ENCODE measurements at regions not wholly inside any gene's neighbourhood (a gene's known extent, or its start where the extent isn't known, plus 50 kb on each side); places are given as distances from the start of the nearest gene placed in this dataset.
"Not testable (repeated sequence)": the region's sequence is repeated elsewhere in the genome, so short reads cannot be mapped to it uniquely, and the experiment has no call there.

DNA sequence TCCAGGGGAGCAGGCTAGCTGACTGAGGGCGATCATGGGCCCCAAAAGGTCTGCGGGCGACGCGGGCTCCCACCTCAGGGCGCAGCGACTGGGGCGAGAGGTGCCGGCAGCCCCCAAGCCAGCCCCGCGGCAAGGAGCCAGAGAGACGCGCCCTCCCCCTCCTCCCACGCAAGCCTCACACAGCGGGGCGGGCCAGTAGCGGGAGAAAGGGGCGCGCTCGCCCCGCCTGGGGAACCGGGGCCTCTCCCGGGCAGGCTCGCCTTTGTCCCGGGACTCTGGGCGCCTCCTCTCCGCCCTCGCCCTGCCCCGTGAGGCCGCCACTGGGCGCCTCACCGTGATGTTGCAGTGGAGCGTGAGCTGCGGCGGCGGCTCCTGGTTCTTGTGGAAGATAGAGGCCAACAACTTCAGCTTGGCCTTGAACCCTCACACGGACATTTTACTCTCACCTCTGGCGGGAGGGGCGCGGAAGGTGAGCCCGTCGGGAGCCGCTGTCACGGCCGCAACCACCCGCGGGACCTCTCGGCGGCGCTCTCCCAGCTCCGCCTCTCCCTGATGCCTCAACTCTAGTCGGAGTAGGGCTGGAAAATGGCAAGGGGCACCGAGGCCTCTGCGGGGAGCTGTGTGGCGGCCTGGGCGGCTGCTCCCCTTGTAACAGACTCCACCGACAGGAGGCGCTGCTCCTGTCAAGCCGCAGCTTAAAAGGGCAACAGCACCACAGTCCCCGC, 100.5 kb upstream of the ZSCAN2 start:
- H3K36me3 Mint-ChIP-seq (ENCODE audit: insufficient read depth, unreplicated experiment); intact Hi-C loops (cut with micrococcal nuclease; ENCODE audit: unreplicated experiment); BruUV-seq (replicated peaks); CTCF ChIA-PET; H3K4me1 ChIP-seq; H3K4me3 ChIP-seq (ENCODE audit: low read depth, low read length); H3K4me1 Mint-ChIP-seq (ENCODE audit: low read depth, unreplicated experiment); H3K9me3 Mint-ChIP-seq (ENCODE audit: unreplicated experiment); H3K36me3 ChIP-seq (ENCODE audit: control insufficient read depth, insufficient read depth, low read length); POLR2A ChIA-PET; H3K4me3 Mint-ChIP-seq (ENCODE audit: unreplicated experiment); H3K27me3 Mint-ChIP-seq (ENCODE audit: insufficient read depth, unreplicated experiment); H3K27me3 ChIP-seq (replicated peaks; ENCODE audit: control insufficient read depth, insufficient read depth, low read length); H3K27ac Mint-ChIP-seq (ENCODE audit: unreplicated experiment); H3K9me3 ChIP-seq: not testable (repeated sequence)
- peak; percentile 14 to 19 for DNase-seq

DNA sequence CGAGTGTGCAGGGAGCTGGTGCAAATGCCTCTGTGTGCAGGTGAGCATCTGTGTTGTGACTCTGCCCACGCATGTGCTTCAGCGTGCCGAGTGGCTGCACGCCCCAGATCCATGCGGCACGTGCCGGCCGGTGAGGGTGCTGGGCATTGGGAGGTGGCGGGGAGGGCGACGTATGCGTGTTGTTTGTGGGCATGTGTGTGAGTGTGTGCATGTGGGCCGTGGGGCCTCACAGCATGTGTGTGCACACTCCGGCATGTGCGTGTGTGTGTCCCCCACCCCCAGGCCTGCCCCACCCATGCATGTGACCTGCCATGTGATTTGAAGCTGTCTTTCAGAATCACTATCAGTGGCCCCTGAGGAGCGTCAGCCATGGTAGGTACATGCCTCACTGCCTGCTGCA, 97.7 kb upstream of the ZSCAN2 start:
- H3K27ac Mint-ChIP-seq (ENCODE audit: unreplicated experiment); H3K4me3 ChIP-seq (ENCODE audit: low read depth, low read length); H3K36me3 Mint-ChIP-seq (ENCODE audit: insufficient read depth, unreplicated experiment); CTCF ChIA-PET; POLR2A ChIA-PET; H3K4me1 Mint-ChIP-seq (ENCODE audit: low read depth, unreplicated experiment); H3K9me3 Mint-ChIP-seq (ENCODE audit: unreplicated experiment); DNase-seq; H3K27me3 ChIP-seq (replicated peaks; ENCODE audit: control insufficient read depth, insufficient read depth, low read length); BruUV-seq (replicated peaks); H3K27me3 Mint-ChIP-seq (ENCODE audit: insufficient read depth, unreplicated experiment); H3K4me3 Mint-ChIP-seq (ENCODE audit: unreplicated experiment); H3K36me3 ChIP-seq (ENCODE audit: control insufficient read depth, insufficient read depth, low read length); H3K9me3 ChIP-seq; intact Hi-C loops (cut with micrococcal nuclease; ENCODE audit: unreplicated experiment); H3K4me1 ChIP-seq: not testable (repeated sequence)

DNA sequence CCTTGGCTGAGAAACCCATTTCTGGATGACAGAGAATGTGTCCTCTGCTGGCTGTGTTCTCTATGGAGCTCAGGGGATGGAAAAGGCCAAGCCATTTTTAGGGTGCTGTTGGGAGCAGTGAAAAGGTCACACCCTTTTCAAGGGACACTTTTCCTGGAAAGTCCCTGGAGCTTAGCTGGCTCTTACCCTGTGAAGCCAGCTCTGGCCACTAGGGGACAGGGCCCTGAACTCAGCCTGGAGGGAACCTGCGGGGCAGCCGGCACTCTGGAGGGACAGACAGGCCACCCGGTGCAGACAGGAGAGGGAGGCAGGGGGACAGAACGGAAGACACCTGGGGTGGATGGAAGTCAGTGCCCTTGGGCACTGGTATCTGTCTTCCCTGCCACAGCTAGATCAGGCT, 95.3 kb upstream of the ZSCAN2 start:
- H3K4me3 ChIP-seq (ENCODE audit: low read depth, low read length); H3K4me1 ChIP-seq; H3K9me3 ChIP-seq; H3K4me1 Mint-ChIP-seq (ENCODE audit: low read depth, unreplicated experiment); POLR2A ChIA-PET; H3K27me3 ChIP-seq (replicated peaks; ENCODE audit: control insufficient read depth, insufficient read depth, low read length); H3K27me3 Mint-ChIP-seq (ENCODE audit: insufficient read depth, unreplicated experiment); CTCF ChIA-PET; BruUV-seq (replicated peaks); intact Hi-C loops (cut with micrococcal nuclease; ENCODE audit: unreplicated experiment); H3K36me3 ChIP-seq (ENCODE audit: control insufficient read depth, insufficient read depth, low read length); H3K9me3 Mint-ChIP-seq (ENCODE audit: unreplicated experiment); H3K4me3 Mint-ChIP-seq (ENCODE audit: unreplicated experiment); H3K27ac Mint-ChIP-seq (ENCODE audit: unreplicated experiment); H3K36me3 Mint-ChIP-seq (ENCODE audit: insufficient read depth, unreplicated experiment): not testable (repeated sequence)
- peak in 1 of 2 experiments; percentile 63 for DNase-seq
- TF ChIP-seq CTCF (IDR thresholded peaks at IDR 0.05; ENCODE audit: insufficient read depth in 1 of 2, low read depth in 1 of 2, low read length in 1 of 2, severe bottlenecking in 1 of 2, unreplicated experiment in 1 of 2) = peak in 1 of 2 experiments; percentile 33

GRCh38 chr15:84512324-84512723, 88.5 kb upstream of the ZSCAN2 start:
- DNase-seq; H3K36me3 ChIP-seq (ENCODE audit: control insufficient read depth, insufficient read depth, low read length); H3K9me3 Mint-ChIP-seq (ENCODE audit: unreplicated experiment); H3K4me1 Mint-ChIP-seq (ENCODE audit: low read depth, unreplicated experiment); H3K4me1 ChIP-seq; H3K27ac Mint-ChIP-seq (ENCODE audit: unreplicated experiment); H3K4me3 Mint-ChIP-seq (ENCODE audit: unreplicated experiment); CTCF ChIA-PET; intact Hi-C loops (cut with micrococcal nuclease; ENCODE audit: unreplicated experiment); H3K4me3 ChIP-seq (ENCODE audit: low read depth, low read length); H3K27me3 ChIP-seq (replicated peaks; ENCODE audit: control insufficient read depth, insufficient read depth, low read length); H3K9me3 ChIP-seq; POLR2A ChIA-PET; H3K36me3 Mint-ChIP-seq (ENCODE audit: insufficient read depth, unreplicated experiment); H3K27me3 Mint-ChIP-seq (ENCODE audit: insufficient read depth, unreplicated experiment); BruUV-seq (replicated peaks): not testable (repeated sequence)

DNA sequence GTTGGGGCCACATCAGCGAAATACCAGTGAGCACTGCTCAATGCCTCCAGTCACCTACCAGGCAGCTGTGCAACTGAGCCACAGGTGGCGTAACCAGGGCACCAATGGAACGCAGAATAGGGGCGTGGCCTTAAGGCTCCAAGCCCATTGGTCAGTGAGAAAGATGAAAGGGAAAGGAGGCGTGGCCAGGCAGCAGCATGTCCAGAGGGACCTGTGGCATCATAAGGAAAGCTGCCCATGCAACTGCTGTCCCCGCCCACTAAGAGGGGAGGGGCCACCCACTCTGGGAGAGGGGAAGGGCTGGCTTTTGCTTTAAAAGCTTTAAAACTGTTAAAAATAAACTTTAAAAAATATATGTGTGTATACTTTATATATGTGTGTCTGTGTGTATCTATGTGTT, 84.0 kb upstream of the ZSCAN2 start:
- DNase-seq = peak; percentile 51 to 53
- H3K4me3 ChIP-seq (ENCODE audit: low read depth, low read length); H3K4me1 Mint-ChIP-seq (ENCODE audit: low read depth, unreplicated experiment); H3K36me3 ChIP-seq (ENCODE audit: control insufficient read depth, insufficient read depth, low read length); H3K27me3 ChIP-seq (replicated peaks; ENCODE audit: control insufficient read depth, insufficient read depth, low read length); CTCF ChIA-PET; POLR2A ChIA-PET; H3K9me3 Mint-ChIP-seq (ENCODE audit: unreplicated experiment); H3K4me3 Mint-ChIP-seq (ENCODE audit: unreplicated experiment); BruUV-seq (replicated peaks); intact Hi-C loops (cut with micrococcal nuclease; ENCODE audit: unreplicated experiment); H3K36me3 Mint-ChIP-seq (ENCODE audit: insufficient read depth, unreplicated experiment); H3K27ac Mint-ChIP-seq (ENCODE audit: unreplicated experiment); H3K4me1 ChIP-seq; H3K9me3 ChIP-seq; H3K27me3 Mint-ChIP-seq (ENCODE audit: insufficient read depth, unreplicated experiment): not testable (repeated sequence)

GRCh38 chr15:84525491-84526344, 75.1 kb upstream of the ZSCAN2 start:
- H3K4me1 Mint-ChIP-seq (ENCODE audit: low read depth, unreplicated experiment); H3K27ac Mint-ChIP-seq (ENCODE audit: unreplicated experiment); POLR2A ChIA-PET; H3K4me1 ChIP-seq; BruUV-seq (replicated peaks); H3K27me3 Mint-ChIP-seq (ENCODE audit: insufficient read depth, unreplicated experiment); H3K4me3 Mint-ChIP-seq (ENCODE audit: unreplicated experiment); CTCF ChIA-PET; H3K9me3 Mint-ChIP-seq (ENCODE audit: unreplicated experiment); H3K36me3 ChIP-seq (ENCODE audit: control insufficient read depth, insufficient read depth, low read length); H3K27me3 ChIP-seq (replicated peaks; ENCODE audit: control insufficient read depth, insufficient read depth, low read length); H3K9me3 ChIP-seq; DNase-seq; H3K4me3 ChIP-seq (ENCODE audit: low read depth, low read length); intact Hi-C loops (cut with micrococcal nuclease; ENCODE audit: unreplicated experiment); H3K36me3 Mint-ChIP-seq (ENCODE audit: insufficient read depth, unreplicated experiment): not testable (repeated sequence)
